DMS79 (cell line): ENCODE measurements at regions not wholly inside any gene's neighbourhood (a gene's known extent, or its start where the extent isn't known, plus 50 kb on each side); places are given as distances from the start of the nearest gene placed in this dataset.

ENCODE experiments used
- DNase-seq: peaks from one replicate; lab custom pipeline; 2025; lab: John Stamatoyannopoulos, UW

DNA sequence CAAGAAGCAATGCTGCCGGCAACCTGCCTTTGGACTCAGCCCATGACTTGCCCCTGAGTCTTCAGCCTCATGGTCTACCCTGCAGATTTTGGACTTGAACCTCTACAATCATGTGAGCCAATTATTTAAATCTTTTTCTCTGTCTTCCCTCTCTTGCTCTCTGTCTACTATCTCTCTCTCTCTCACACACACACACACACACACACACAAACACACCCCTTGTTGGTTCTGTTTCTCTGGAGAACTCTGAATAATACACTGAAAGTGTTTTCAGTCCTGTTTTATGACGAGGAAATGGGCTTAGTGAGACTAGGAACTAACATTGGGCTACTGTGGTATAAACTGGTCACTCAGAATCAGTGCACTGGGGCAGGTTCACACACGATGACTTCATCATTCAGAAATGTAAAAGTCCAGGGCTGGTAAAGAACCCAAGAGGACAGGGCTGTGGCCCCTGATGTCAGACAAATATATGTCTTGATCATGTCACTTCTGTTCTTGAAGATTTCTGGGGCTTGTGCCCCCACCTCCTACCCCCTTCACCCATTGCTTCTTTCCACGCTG lies 266.1 kb upstream of the SIX2 start:
- no peak for DNase-seq

GRCh38 chr2:45274250-45274926 lies 265.1 kb upstream of the SIX2 start:
- DNase-seq, result peak; percentile 31

DNA sequence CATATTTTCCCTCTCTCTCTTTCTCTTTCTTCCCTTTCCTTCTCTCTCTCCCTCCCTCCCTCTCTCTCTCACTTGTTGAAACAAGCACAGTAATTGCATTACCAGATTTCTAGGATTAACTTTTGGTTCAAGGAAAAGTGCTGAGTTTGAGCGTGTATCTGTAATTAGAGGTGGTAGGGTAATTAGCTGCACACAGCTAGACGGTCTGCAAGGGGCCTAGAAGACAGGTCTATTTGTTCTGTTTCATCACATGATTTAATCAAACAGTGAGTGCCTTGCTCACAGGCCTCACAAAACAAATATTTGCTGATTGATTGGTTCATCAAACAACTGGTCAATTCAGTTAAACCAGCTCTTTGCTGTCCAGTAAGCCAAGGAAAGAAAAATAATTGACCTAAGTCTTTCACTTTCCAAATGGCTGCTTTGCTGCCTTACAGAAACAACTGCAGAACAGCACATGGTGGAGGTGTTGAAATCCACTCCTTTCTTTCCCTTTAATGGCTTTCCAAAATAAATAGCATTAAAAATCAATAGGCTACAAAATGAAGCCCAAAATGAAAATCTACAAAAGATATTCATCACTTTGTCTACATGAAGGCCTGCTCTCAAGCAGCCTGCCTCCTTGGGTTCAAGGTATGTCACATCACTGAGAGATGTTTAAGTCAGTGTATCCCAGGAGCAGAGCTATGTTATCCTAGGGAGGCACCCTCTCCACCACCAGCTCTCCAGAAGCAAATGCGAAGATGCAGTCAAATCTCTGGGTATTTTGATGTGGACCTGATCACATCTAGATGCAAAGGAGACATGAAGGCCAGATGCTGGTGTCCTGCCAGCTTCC lies 264.4 kb upstream of the SIX2 start:
- DNase-seq, result no peak

DNA sequence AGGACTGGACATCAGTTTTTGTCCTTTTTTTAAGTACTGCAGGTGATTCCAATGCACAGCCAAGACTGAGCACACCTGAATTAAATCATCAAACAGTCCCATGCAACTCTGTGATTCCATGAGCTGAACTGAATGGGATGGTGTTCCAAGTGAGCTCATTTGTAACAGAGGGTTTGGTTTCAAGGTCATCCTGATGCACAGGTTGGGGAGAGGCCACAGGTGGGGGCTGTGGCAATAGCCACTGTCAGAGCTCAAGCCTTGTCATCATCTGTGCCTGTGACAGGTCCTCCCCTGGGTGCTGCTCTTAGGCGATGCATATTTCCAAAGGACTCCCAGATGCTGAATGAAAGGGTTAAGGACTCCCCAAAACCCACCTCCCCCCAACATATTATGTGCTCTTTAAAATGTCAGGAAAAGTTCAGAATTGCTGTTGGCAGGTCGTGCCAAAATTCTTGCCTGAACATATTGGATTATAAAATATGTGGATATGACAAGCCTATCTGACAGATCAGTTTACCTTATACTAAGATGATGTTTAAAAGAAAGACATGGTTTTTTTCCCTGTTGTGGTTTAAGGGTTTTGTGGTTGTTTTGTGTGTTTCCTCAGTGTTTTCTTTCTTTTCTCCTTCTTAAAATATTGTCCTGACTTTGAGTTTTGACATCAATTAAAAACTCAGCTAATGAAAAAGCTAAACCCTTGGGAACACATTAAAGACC lies 263.5 kb upstream of the SIX2 start:
- no peak for DNase-seq

DNA sequence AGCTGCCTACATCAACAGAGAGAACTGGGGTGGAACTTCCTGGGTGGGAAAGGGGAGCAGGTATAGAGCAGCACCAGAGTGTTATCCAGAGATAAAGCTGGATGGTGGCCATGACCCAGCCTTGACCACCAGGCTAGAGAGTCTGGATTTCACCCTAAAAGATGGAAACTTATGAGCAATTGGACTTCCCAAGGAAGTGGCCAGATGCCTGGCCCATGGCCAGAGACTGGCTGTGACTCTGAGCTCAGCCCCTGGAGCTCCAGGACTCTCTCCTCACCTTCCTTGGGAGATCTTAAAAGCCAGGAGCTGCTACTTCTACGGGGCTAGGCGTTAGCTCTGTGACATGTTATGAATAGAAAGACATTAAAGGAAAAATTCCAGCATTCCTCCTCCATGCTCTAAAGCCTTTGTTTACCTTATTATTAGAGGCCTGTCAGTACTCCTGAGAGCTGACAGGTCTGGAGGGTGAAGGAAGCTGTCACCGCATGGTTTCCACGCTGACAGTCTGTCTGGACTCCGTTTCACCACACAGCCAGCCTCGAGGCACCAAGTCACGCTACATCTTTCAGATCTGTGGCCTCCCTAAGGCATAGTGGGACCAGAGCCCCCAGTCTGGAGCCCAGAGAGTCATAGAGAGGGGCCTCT lies 260.0 kb upstream of the SIX2 start:
- no peak for DNase-seq

DNA sequence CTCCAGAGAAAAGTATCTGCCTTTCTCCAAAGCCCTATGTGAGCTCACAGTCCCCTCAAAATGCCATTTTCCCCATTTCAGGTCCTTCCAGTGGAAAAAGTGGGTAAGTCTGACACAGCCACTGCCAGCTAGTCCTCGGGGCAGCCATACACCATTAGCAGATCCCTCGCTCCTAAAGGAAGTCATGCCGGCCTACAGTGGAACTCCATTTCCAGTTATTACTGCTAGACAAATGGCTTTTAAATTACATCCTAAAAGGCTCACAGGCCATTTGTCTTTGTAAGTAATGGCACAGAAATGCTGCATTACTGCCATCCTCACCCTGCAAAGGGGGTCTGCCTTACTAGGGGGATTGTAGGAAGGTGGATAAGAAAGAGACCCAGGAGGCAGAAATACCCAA lies 259.4 kb upstream of the SIX2 start:
- DNase-seq, result no peak

DNA sequence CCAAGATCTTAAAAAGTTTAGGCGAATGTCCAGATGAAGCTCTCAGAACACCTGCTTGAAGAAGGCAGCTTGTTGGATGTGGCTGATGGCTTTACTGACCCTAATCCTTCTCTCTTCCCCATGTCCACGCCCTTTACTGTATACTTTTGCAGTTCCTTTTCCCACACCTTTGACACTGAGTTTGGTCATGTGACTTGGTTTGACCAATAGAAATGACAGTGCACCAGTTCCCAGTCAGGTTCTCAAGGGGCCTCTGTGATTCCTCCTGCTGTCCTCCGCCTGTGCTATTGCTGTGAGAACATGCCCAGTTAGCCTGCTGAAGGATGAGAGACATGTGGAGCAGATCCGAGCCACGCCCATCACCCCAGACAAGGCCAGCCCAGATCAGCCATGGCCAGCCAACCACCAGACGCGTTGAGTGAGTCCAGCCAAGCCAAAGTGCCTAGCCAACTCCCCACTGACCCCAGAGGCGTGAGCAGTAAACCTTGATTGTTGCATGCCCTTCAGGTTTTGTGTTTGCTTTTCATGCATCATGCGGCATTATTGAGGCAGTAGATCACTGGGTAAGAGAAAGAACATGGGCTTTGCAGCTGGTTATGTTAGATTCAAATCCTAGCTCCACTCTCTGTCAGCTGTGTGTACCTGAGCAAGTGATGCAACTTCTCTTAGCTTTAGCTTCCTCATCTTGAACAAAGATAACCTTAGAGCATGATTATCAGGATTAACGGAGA lies 258.0 kb upstream of the SIX2 start:
- no peak for DNase-seq

DNA sequence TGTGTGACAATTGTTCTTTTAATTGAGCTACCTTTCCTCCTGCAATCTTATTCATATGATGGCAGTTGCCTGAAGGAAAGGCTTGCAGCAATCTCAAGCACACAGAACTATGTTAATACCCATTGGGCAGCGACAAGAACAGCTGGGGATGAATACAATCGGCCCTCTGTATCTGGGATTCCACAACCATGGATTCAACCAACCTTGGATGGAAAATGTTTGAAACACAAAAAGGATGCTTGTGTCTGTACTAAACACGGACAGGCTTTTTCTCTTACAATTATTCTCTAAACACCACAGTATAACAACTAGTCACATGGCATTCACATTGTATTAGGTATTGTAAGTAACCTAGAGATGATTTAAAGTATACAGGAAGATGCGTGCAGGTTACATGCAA lies 256.1 kb upstream of the SIX2 start:
- no peak for DNase-seq

GRCh38 chr2:45264227-45265225 lies 255.3 kb upstream of the SIX2 start:
- no peak for DNase-seq

- DNase-seq, result no peak
Measured at GRCh38 chr2:45263147-45263546, 253.9 kb upstream of the SIX2 start.

DNA sequence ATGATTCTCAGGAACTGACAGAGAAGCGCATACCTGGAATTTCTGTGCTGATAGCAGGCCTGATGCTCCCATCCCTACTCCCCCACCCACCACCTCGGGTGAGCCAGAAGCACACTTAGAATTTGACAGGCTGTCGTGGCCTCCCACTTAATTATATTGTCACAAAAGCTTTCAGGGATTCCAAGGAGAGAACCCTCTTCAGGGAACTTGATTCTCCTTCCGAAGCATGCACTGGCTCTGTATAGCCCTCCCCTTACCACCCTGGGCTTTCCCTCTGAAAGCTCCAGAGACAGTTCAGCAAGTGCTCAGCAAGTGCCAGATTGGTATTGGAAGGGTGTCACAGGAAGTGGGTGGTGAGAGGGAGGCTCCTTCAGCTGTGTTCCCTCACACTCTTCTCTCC lies 252.5 kb upstream of the SIX2 start:
- DNase-seq, result no peak

DNA sequence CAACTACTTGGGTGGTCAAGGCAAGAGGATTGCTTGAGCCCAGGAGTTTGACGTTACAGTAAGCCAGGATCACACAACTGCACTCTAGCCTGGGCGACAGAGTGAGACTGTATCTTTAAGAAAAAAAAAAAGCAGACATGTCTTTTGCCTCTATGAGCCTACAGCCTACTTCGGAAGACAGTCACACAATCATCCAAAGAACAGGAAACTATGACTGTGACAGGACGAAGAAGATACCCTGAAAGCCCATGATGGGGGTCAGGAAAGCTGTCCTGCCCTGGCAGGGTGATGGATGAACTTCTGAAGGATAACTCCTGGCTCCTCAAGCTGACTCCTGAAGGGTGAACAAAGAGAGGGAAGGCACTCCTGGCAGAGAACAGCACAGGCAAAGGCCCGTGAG lies 251.7 kb upstream of the SIX2 start:
- DNase-seq, result no peak

GRCh38 chr2:45259547-45260160 lies 250.4 kb upstream of the SIX2 start:
- DNase-seq, result no peak

DNA sequence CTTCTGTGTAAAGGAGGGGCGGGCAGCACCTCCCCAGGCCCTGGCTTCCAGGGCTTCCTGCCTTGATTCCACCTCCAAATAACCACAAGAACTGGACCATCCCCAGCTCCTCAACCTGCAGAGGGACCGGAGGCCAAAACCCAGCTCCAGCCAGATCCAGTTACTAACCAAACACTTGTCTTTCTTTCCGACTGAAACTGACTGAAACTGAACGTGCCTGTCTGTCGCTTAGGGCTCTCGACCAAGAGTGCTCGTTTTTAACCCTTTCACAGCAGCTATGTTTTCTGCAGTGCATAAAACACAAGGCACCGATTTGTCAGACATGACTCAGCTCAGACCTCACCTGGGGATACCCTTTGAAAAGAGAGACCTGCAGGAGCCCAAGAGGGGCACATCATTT lies 249.9 kb upstream of the SIX2 start:
- peak; percentile 95 for DNase-seq

GRCh38 chr2:45258311-45258710 lies 249.1 kb upstream of the SIX2 start:
- no peak for DNase-seq

DNA sequence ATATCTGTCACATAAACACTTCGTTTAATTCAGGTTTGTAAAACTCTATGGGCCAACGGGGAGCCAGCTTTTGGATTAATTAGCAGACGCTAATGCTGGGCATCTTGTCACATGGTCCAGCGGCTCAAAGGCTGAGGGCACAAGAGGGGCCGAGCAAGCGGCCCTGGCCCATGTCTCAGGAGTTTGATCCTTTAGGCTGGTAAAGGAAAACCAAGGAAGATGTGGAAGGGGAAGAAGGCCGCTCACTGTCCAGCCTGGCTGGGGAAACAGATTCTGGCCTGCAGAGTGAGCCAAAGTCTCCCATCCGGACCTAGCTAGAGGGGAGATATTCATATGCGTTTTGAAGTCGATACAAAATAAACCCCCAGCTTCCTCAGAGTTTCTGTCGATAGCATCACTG lies 248.6 kb upstream of the SIX2 start:
- no peak for DNase-seq

DNA sequence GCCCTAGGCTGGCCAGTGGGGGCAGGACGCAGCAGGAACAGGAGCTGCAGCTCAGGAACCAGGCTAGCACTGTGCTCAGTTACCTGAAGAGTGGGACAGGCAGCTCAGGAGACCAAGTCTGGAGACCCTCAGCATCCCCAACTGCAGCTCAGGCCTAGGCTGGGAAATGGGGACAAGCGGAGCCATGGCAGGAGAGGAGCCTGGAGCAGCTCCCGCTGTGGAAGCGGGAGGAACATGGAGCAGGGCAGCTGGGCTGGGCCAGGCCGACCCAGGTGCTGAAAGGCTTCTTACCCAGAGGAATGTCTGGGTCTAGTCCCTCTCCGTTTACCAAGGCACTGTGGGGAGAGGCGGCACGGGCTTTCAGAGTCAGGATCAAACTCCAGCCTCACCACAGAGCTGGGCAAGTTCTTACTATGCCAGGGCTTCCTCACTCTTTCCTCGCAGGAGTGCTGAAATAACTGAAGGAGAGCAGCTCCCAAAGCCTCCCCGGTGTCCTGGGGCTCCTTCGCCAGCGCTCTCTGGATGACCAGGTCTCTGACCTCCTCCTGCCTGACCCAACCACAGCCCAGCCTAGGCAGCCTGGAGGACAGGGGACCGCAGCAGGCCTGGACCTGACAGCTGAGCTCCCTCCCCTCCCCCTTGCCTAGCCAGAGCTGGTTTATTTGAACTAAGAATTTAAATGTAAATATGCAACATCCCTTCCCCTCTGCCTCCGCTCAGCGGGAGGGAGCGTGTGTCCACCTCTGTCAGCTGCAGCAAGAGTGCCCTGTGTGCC lies 247.8 kb upstream of the SIX2 start:
- DNase-seq, result no peak

- DNase-seq, result no peak
Measured at GRCh38 chr2:45256173-45256866, 247.1 kb upstream of the SIX2 start.
